IMR-90 (cell line): ENCODE measurements at regions not wholly inside any gene's neighbourhood (a gene's known extent, or its start where the extent isn't known, plus 50 kb on each side); places are given as distances from the start of the nearest gene placed in this dataset.

ENCODE experiments used
- ATAC-seq: fragments of 200-7000 bp; cut with Tn5 transposase; 2 replicates; pipeline ENCODE4 v1.9.1; 2020; ENCODE audit warnings: low read depth, mild to moderate bottlenecking, moderate library complexity
- BruUV-seq: library from RNA; stranded (reverse); fragments of 400-500 nt; replicated peaks from 2 replicates; lab custom pipeline; 2021; lab: Mats Ljungman, UMichigan
- CTCF ChIA-PET: fragments of 300-600 bp; formaldehyde crosslinking; extraction: SDS; loops from one replicate; lab custom pipeline; 2021; ENCODE audit warnings: antibody characterized with exemption; lab: Yijun Ruan, JAX
- POLR2A ChIA-PET: fragments of 300-600 bp; sonication (Branson Sonifier 250); formaldehyde crosslinking; loops from one replicate; lab custom pipeline; 2022; ENCODE audit warnings: antibody characterized with exemption; ENCODE audit not compliant: unreplicated experiment; lab: Charles Lee
- DNase-seq: peaks from one replicate; pipeline ENCODE4 v3.0.0; 2013
- H2AFZ ChIP-seq: replicated peaks from 2 replicates; pipeline ENCODE3; 2013; ENCODE audit warnings: low read length, mild to moderate bottlenecking; ENCODE audit not compliant: poor library complexity
- H2AK5ac ChIP-seq: 2 replicates; pipeline ENCODE4 v1.6.1; 2013; ENCODE audit warnings: low read depth, low read length, inconsistent platforms
- H2AK9ac ChIP-seq: replicated peaks from 2 replicates; pipeline ENCODE3; 2013; ENCODE audit warnings: mild to moderate bottlenecking, low read depth, low read length, moderate library complexity; ENCODE audit not compliant: poor library complexity
- H2BK120ac ChIP-seq: 2 replicates; pipeline ENCODE4 v1.6.1; 2013; ENCODE audit warnings: low read depth, low read length, inconsistent platforms
- H2BK15ac ChIP-seq: 3 replicates; pipeline ENCODE4 v1.6.1; 2013; ENCODE audit warnings: low read depth, low read length, inconsistent platforms
- H2BK20ac ChIP-seq: 2 replicates; pipeline ENCODE4 v1.6.1; 2013; ENCODE audit warnings: low read depth, mild to moderate bottlenecking, inconsistent platforms, low read length, moderate library complexity
- H2BK5ac ChIP-seq: 2 replicates; pipeline ENCODE4 v1.6.1; 2013; ENCODE audit warnings: mild to moderate bottlenecking, low read depth, low read length, inconsistent platforms; ENCODE audit not compliant: poor library complexity, severe bottlenecking
- H3K14ac ChIP-seq: replicated peaks from 2 replicates; pipeline ENCODE4 v1.6.1; 2013; ENCODE audit warnings: low read depth, low read length, inconsistent platforms
- H3K18ac ChIP-seq: 2 replicates; pipeline ENCODE4 v1.6.1; 2013; ENCODE audit warnings: low read depth, low read length, control low read depth
- H3K23ac ChIP-seq: 2 replicates; pipeline ENCODE4 v1.6.1; 2013; ENCODE audit warnings: low read depth, low read length, inconsistent platforms
- H3K27ac ChIP-seq: 2 replicates; pipeline ENCODE4 v1.5.1; 2013; ENCODE audit warnings: mild to moderate bottlenecking, control low read depth, low read length; ENCODE audit not compliant: insufficient read depth
- H3K27me3 ChIP-seq: 2 replicates; pipeline ENCODE4 v1.6.1; 2013; ENCODE audit warnings: low read length; ENCODE audit not compliant: control insufficient read depth, insufficient read depth
- H3K36me3 ChIP-seq: 2 replicates; pipeline ENCODE4 v1.6.1; 2013; ENCODE audit warnings: low read length, mixed read lengths; ENCODE audit not compliant: control insufficient read depth, insufficient read depth
- H3K4ac ChIP-seq: 2 replicates; pipeline ENCODE4 v1.6.1; 2013; ENCODE audit warnings: low read depth, low read length, inconsistent platforms
- H3K4me1 ChIP-seq: 2 replicates; pipeline ENCODE4 v1.6.1; 2013; ENCODE audit warnings: low read length, mixed read lengths; ENCODE audit not compliant: control insufficient read depth, insufficient read depth
- H3K4me2 ChIP-seq: 2 replicates; pipeline ENCODE4 v1.6.1; 2013; ENCODE audit warnings: low read depth, mild to moderate bottlenecking, control low read depth, low read length, moderate library complexity
- H3K4me3 ChIP-seq: 2 replicates; pipeline ENCODE4 v1.5.1; 2013; ENCODE audit warnings: low read depth, mild to moderate bottlenecking, control low read depth, low read length, moderate library complexity; ENCODE audit not compliant: insufficient read depth
- H3K56ac ChIP-seq: 2 replicates; pipeline ENCODE4 v1.6.1; 2013; ENCODE audit warnings: low read length, inconsistent platforms; ENCODE audit not compliant: insufficient read depth; ENCODE audit errors: extremely low read depth
- H3K79me1 ChIP-seq, 2 experiments: 2 replicates each; pipeline ENCODE4 v1.6.1; 2013; ENCODE audit warnings: low read length in 2 of 2, inconsistent platforms in 1 of 2, low read depth in 1 of 2
- H3K9ac ChIP-seq: 2 replicates; pipeline ENCODE4 v1.6.1; 2013; ENCODE audit warnings: low read depth, low read length, control low read depth
- H3K9me1 ChIP-seq: 2 replicates; pipeline ENCODE4 v1.6.1; 2013; ENCODE audit warnings: low read length, inconsistent platforms; ENCODE audit not compliant: insufficient read depth
- H3K9me3 ChIP-seq: 2 replicates; pipeline ENCODE4 v1.6.1; 2013; ENCODE audit warnings: low read length; ENCODE audit not compliant: control insufficient read depth, insufficient read depth
- H4K20me1 ChIP-seq: 2 replicates; pipeline ENCODE4 v1.6.1; 2013; ENCODE audit warnings: low read length, inconsistent platforms; ENCODE audit not compliant: insufficient read depth
- H4K5ac ChIP-seq: 2 replicates; pipeline ENCODE4 v1.6.1; 2013; ENCODE audit warnings: mild to moderate bottlenecking, low read depth, low read length, control low read depth
- H4K8ac ChIP-seq, 2 experiments: 2 replicates each; pipeline ENCODE4 v1.6.1; 2013; ENCODE audit warnings: low read depth in 2 of 2, low read length in 2 of 2, control low read depth in 1 of 2, inconsistent platforms in 1 of 2
- H4K91ac ChIP-seq: 2 replicates; pipeline ENCODE4 v1.6.1; 2013; ENCODE audit warnings: low read depth, low read length, inconsistent platforms; ENCODE audit not compliant: insufficient read depth
- CEBPB ChIP-seq: IDR thresholded peaks from 2 replicates; pipeline ENCODE4 v1.6.1; 2012; ENCODE audit warnings: low read depth, low read length, improper control_type of control experiment
- ELK1 ChIP-seq: fragments of 150-350 bp; IDR thresholded peaks from 2 replicates; pipeline ENCODE4 v1.6.1; 2016; ENCODE audit warnings: low read depth, mild to moderate bottlenecking, low read length, moderate library complexity, borderline replicate concordance
- FOS ChIP-seq: fragments of 150-350 bp; IDR thresholded peaks from 2 replicates; pipeline ENCODE4 v1.6.1; 2016; ENCODE audit warnings: low read depth, low read length
- MAFK ChIP-seq: IDR thresholded peaks from 2 replicates; pipeline ENCODE4 v1.6.1; 2012; ENCODE audit warnings: low read depth, low read length, improper control_type of control experiment
- MAZ ChIP-seq: IDR thresholded peaks from 2 replicates; pipeline ENCODE4 v1.6.1; 2012; ENCODE audit warnings: low read depth, mild to moderate bottlenecking, low read length, improper control_type of control experiment, moderate library complexity, borderline replicate concordance
- NFE2L2 ChIP-seq: fragments of 150-350 bp; IDR thresholded peaks from 2 replicates; pipeline ENCODE4 v1.6.1; 2016; ENCODE audit warnings: low read depth, mild to moderate bottlenecking, low read length
- POLR2A ChIP-seq: IDR thresholded peaks from 2 replicates; pipeline ENCODE4 v1.6.1; 2012; ENCODE audit warnings: mild to moderate bottlenecking, low read depth, low read length
- RCOR1 ChIP-seq: IDR thresholded peaks from 2 replicates; pipeline ENCODE4 v1.6.1; 2012; ENCODE audit warnings: mild to moderate bottlenecking, low read length, improper control_type of control experiment; ENCODE audit not compliant: insufficient replicate concordance
- RFX5 ChIP-seq: IDR thresholded peaks from 2 replicates; pipeline ENCODE4 v1.8.0; 2012; ENCODE audit warnings: low read depth, mild to moderate bottlenecking, low read length, moderate library complexity
- SMC3 ChIP-seq: fragments of 150-350 bp; IDR thresholded peaks from 2 replicates; pipeline ENCODE4 v1.6.1; 2016; ENCODE audit warnings: low read depth, mild to moderate bottlenecking, antibody characterized with exemption, low read length, moderate library complexity
- WGBS, 2 experiments: methylation state at CpG; one replicate each; pipeline versions ENCODE4 v1.1.5 to v1.1.7; 2013; ENCODE audit warnings: missing lambda C conversion rate in 2 of 2; ENCODE audit not compliant: insufficient read length in 1 of 2; ENCODE audit errors: extremely low coverage in 2 of 2; 5-methylcytosine and 5-hydroxymethylcytosine counted together
- dilution Hi-C: fragments of 300-500 bp; cut with HindIII; formaldehyde crosslinking; loops from one replicate; pipeline ENCODE4 v1.14.3; 2018; ENCODE audit warnings: low sequenced_read_pairs; ENCODE audit not compliant: unreplicated experiment
- in situ Hi-C: fragments of 300-500 bp; cut with MboI; formaldehyde crosslinking; loops from 3 replicates; pipeline ENCODE4 v1.14.3; 2019; ENCODE audit warnings: low sequenced_read_pairs, inconsistent platforms, mixed read lengths
- intact Hi-C: fragments of 100-400 bp; cut with micrococcal nuclease; formaldehyde crosslinking; loops from 2 replicates; pipeline ENCODE4 v1.10.0; 2022
- TF ChIP-seq, protein P1 (sequence below): fragments of 150-350 bp; IDR thresholded peaks from 2 replicates; pipeline ENCODE4 v1.6.1; 2017; ENCODE audit warnings: mild to moderate bottlenecking, antibody characterized with exemption, low read length, low read depth

- no peak overlapping the region; the same call in 1 of the 2 replicates for H2BK20ac ChIP-seq
- H2BK5ac ChIP-seq = no peak overlapping the region
- no peak overlapping the region; the same call in 1 of the 2 replicates for H3K23ac ChIP-seq
- H3K9me1 ChIP-seq = no peaks in the 10 kb centered on the region
- intact Hi-C loops (no loop called here), in situ Hi-C loops (no loop called here), dilution Hi-C loops (no loop called here)
- no peak overlapping the region for H4K91ac ChIP-seq
- H3K36me3 ChIP-seq = no peaks in the 10 kb centered on the region
- CTCF ChIA-PET = no interaction called here
- H3K4me2 ChIP-seq = no peak overlapping the region
- no peaks in the 10 kb centered on the region for H3K27me3 ChIP-seq
- no peak overlapping the region for H4K8ac ChIP-seq
- DNase-seq = peak; percentile 63
- H3K27ac ChIP-seq = no peak overlapping the region
- no TSS peak for BruUV-seq
- H3K4me3 ChIP-seq = no peak overlapping the region
- no peak overlapping the region for H2BK15ac ChIP-seq
- H2BK120ac ChIP-seq = no peak overlapping the region
- no peak overlapping the region for H2AFZ ChIP-seq
- WGBS, 2 experiments = no CpG with 5 or more reads among the region's 4 CpGs
- ATAC-seq = peak; percentile 90
- no peak overlapping the region for H2AK5ac ChIP-seq
- no peak overlapping the region for H3K9ac ChIP-seq
- H4K20me1 ChIP-seq = no peaks in the 10 kb centered on the region
- no peak overlapping the region for H2AK9ac ChIP-seq
- H3K18ac ChIP-seq = no peak overlapping the region
- TF ChIP-seq CEBPB = no peak
- TF ChIP-seq MAFK = no peak
- TF ChIP-seq, protein P1, sequence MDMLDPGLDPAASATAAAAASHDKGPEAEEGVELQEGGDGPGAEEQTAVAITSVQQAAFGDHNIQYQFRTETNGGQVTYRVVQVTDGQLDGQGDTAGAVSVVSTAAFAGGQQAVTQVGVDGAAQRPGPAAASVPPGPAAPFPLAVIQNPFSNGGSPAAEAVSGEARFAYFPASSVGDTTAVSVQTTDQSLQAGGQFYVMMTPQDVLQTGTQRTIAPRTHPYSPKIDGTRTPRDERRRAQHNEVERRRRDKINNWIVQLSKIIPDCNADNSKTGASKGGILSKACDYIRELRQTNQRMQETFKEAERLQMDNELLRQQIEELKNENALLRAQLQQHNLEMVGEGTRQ = no peak
- no peak for TF ChIP-seq SMC3
- TF ChIP-seq MAZ = no peak
- no peak for TF ChIP-seq RFX5
- no peak for TF ChIP-seq RCOR1
- no peak for TF ChIP-seq ELK1
- no peak for TF ChIP-seq FOS
- no peak for TF ChIP-seq NFE2L2
- TF ChIP-seq POLR2A = no peak
- H4K5ac ChIP-seq = no peak overlapping the region
- no peak overlapping the region for H3K14ac ChIP-seq
- no peak overlapping the region for H3K4ac ChIP-seq
- no peaks in the 10 kb centered on the region for H3K9me3 ChIP-seq
- H3K4me1 ChIP-seq = peaks cover 4% of the 10 kb centered on the region
- no peak overlapping the region for H3K56ac ChIP-seq
- no peaks in the 10 kb centered on the region for H3K79me1 ChIP-seq
- POLR2A ChIA-PET = no interaction called here
Observed at GRCh38 chr12:25352083-25352918, 101.6 kb upstream of the KRAS start.
